Type B pancreatic cell (in vitro differentiated cells): ENCODE measurements at regions not wholly inside any gene's neighbourhood (a gene's known extent, or its start where the extent isn't known, plus 50 kb on each side); places are given as distances from the start of the nearest gene placed in this dataset.
"Not testable (repeated sequence)": the region's sequence is repeated elsewhere in the genome, so short reads cannot be mapped to it uniquely, and the experiment has no call there.

Experiments used
- DNase-seq: peaks from one replicate; pipeline ENCODE4 v3.0.0; 2021; ENCODE audit warnings: mixed read lengths; ENCODE audit not compliant: unreplicated experiment; ENCODE audit errors: extremely low spot score
- H3K27ac Mint-ChIP-seq: 2 replicates; pipeline ENCODE4 v1.8.0; 2021; ENCODE audit warnings: mild to moderate bottlenecking, mixed read lengths
- H3K27me3 Mint-ChIP-seq: 2 replicates; pipeline ENCODE4 v1.8.0; 2021; ENCODE audit warnings: mixed read lengths
- H3K36me3 Mint-ChIP-seq: 2 replicates; pipeline ENCODE4 v1.8.0; 2021; ENCODE audit warnings: mixed read lengths
- H3K4me1 Mint-ChIP-seq: one replicate; pipeline ENCODE4 v1.8.0; 2021; ENCODE audit warnings: mixed read lengths; ENCODE audit not compliant: unreplicated experiment
- H3K4me3 Mint-ChIP-seq: 2 replicates; pipeline ENCODE4 v1.8.0; 2021; ENCODE audit warnings: mild to moderate bottlenecking, mixed read lengths
- H3K9me3 Mint-ChIP-seq: 2 replicates; pipeline ENCODE4 v1.8.0; 2021; ENCODE audit warnings: mixed read lengths
- TF ChIP-seq, protein P1 (sequence below): fragments of 200-600 bp; sonication (generic); conservative IDR thresholded peaks from 2 replicates; pipeline ENCODE4 v1.5.0; 2021; ENCODE audit warnings: antibody characterized with exemption, mild to moderate bottlenecking

DNA sequence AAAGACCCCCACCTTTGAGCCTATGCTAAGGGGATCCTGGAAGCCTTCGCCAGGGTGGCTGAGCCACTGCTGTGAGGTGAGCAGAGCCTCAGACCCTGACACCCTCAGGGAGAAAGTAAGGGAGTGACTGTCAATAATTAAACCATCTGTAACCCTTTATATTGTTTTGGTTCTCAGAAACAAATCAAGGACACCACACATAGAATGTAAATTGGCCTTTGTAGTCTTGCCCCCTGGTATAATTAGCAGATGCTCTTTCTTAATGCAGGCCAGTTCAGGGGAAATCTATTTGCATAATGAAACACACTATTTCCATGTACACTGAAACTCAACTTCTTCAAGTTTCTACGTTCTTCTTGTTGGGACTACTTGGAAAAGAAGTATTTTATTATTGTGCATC, 127.7 kb upstream of the EDNRB start:
- H3K4me3 Mint-ChIP-seq: no peak overlapping the region
- H3K4me1 Mint-ChIP-seq: no peaks in the 10 kb centered on the region
- no peak for DNase-seq
- H3K36me3 Mint-ChIP-seq: no peaks in the 10 kb centered on the region
- no peaks in the 10 kb centered on the region for H3K27me3 Mint-ChIP-seq
- TF ChIP-seq, protein P1, sequence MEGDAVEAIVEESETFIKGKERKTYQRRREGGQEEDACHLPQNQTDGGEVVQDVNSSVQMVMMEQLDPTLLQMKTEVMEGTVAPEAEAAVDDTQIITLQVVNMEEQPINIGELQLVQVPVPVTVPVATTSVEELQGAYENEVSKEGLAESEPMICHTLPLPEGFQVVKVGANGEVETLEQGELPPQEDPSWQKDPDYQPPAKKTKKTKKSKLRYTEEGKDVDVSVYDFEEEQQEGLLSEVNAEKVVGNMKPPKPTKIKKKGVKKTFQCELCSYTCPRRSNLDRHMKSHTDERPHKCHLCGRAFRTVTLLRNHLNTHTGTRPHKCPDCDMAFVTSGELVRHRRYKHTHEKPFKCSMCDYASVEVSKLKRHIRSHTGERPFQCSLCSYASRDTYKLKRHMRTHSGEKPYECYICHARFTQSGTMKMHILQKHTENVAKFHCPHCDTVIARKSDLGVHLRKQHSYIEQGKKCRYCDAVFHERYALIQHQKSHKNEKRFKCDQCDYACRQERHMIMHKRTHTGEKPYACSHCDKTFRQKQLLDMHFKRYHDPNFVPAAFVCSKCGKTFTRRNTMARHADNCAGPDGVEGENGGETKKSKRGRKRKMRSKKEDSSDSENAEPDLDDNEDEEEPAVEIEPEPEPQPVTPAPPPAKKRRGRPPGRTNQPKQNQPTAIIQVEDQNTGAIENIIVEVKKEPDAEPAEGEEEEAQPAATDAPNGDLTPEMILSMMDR: no peak
- no peak overlapping the region for H3K27ac Mint-ChIP-seq
- no peaks in the 10 kb centered on the region for H3K9me3 Mint-ChIP-seq

DNA sequence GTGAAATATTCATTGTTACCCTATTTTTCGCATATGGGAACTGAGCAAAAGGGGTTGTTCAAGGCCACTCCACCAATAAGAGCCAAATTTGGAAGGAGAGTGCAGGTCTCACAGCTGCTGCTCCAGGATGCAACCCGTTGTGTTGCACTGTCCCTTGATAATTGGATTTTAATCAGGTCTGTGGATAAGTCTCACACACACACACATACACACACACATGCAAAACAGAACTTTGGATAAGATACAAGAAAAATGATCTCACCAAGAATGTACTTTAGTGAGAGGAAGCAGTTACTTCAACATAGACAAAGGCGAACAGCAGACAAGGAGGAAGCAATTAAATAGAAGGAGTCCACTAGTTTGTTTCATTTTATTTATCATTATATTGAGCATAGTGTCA, 127.3 kb upstream of the EDNRB start:
- H3K27me3 Mint-ChIP-seq: no peaks in the 10 kb centered on the region
- no peak overlapping the region for H3K27ac Mint-ChIP-seq
- H3K9me3 Mint-ChIP-seq: no peaks in the 10 kb centered on the region
- DNase-seq: no peak
- no peak overlapping the region for H3K4me3 Mint-ChIP-seq
- H3K4me1 Mint-ChIP-seq: no peaks in the 10 kb centered on the region
- no peaks in the 10 kb centered on the region for H3K36me3 Mint-ChIP-seq
- TF ChIP-seq, protein P1: no peak

DNA sequence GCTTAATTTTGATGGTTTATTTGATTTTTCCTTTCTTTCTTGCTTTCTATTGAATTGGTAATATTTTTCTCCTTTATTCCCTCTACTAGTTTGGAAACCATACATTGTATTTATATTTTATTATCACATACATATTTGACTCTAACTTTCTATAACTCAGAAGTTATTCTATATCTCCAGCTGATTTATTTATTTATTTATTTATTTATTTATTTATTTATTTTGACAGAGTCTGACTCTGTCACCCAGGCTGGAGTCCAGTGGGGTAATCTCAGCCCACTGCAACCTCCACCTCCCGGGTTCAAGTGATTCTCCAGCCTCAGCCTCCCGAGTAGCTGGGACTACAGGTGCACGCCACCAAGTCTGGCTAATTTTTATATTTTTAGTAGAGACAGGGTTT, 122.7 kb upstream of the EDNRB start:
- H3K27ac Mint-ChIP-seq, H3K9me3 Mint-ChIP-seq, DNase-seq, H3K4me1 Mint-ChIP-seq, H3K36me3 Mint-ChIP-seq, H3K27me3 Mint-ChIP-seq, H3K4me3 Mint-ChIP-seq: not testable (repeated sequence)

DNA sequence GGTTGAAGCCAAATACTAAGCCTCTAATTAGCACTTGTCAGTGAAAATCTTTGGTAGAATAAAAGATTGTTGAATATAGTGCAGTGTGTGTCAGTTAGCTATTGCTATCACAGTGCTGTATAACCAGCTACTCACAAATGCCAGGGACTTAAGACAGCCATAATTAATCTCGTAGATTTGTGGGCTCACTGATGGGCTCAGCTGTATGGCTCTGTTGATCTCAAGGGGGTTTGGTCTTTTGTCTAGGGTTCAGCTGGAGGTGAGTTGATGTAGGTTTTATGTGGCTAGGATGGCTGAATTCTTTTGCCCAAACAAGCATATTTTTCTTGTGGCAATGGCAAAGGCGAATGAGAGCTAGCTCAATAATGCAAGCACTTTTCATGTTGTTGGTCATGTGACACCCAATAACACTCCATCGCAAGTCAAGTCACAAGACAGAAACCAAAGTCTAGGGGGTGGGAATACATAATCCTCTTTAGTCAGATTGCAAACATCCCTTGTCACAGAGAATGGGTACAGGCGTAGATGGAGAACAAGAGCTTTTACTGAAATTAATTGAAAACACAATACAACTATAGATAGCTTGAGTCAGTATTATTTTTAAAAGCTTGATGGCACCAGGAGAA, 121.7 kb upstream of the EDNRB start:
- DNase-seq: no peak
- TF ChIP-seq, protein P1: no peak
- no peak overlapping the region for H3K27ac Mint-ChIP-seq
- H3K4me3 Mint-ChIP-seq: no peak overlapping the region
- no peaks in the 10 kb centered on the region for H3K27me3 Mint-ChIP-seq
- no peaks in the 10 kb centered on the region for H3K36me3 Mint-ChIP-seq
- no peaks in the 10 kb centered on the region for H3K9me3 Mint-ChIP-seq
- peaks cover 4% of the 10 kb centered on the region for H3K4me1 Mint-ChIP-seq

GRCh38 chr13:78036841-78037240, 118.2 kb upstream of the EDNRB start:
- Mint-ChIP-seq H3K36me3 (no peaks in the 10 kb centered on the region), H3K27me3 (no peaks in the 10 kb centered on the region), H3K4me1 (peaks cover 4% of the 10 kb centered on the region), H3K4me3 (no peak overlapping the region), H3K9me3 (no peaks in the 10 kb centered on the region), H3K27ac (no peak overlapping the region)
- TF ChIP-seq, protein P1: no peak
- no peak for DNase-seq

DNA sequence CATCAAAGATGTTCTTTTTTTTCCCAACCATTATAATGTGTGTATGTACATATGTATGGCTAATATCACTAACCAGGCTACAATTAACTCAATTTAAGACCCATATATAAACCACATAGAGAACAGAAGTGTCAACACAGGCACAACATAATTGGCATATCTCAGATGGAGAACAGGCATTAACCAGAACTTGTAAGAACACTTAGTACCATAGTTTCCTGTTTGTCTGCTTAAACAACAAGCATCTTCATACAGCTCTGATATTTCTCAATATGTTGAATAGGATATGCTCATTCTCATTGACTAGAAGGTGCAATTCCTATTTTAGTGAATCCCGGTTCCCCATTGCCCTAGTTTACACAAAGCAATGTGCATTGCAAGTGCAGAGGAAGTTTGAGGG, 116.9 kb upstream of the EDNRB start:
- Mint-ChIP-seq H3K27me3 (peaks cover under 1% of the 10 kb centered on the region), H3K9me3 (no peaks in the 10 kb centered on the region), H3K27ac (no peak overlapping the region), H3K4me1 (peaks cover 4% of the 10 kb centered on the region), H3K36me3 (no peaks in the 10 kb centered on the region), H3K4me3 (no peak overlapping the region)
- DNase-seq: no peak
- TF ChIP-seq, protein P1: no peak
